ENCODE measurements at regions not wholly inside any gene's neighbourhood (a gene's known extent, or its start where the extent isn't known, plus 50 kb on each side); places are given as distances from the start of the nearest gene placed in this dataset.

DNA sequence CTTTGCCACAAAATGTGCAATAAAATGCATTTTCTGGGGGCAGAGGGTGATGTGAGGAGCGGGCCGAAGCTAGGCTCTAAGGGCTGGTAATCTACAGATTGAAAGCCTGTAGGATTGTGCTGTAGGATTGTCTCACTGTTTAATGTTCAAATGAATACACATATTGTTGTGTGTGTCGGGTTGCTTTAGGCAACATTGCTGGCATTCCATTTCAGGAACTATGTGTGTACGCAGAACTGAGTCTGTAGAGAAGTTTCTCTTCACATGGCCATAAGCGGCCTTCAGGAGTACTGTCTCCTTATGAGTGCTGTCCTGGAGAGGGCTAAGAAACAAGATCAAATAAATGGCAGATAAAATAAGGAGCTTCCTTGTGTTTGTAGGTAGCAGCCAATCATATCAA, 540.2 kb downstream of the GATA3 start:
- Histone ChIP-seq H3K27me3 (no peaks in the 10 kb centered on the region), H3K27ac (no peak overlapping the region), H3K4me3 (no peak overlapping the region), H3K36me3 (no peaks in the 10 kb centered on the region), H3K4me1 (no peaks in the 10 kb centered on the region), H3K9me3 (no peaks in the 10 kb centered on the region)
- intact Hi-C loops (cut with DNase I): no loop called here
- DNase-seq: no peak
- 68 to 94% methylated on average over 5 of the region's 5 CpGs for WGBS, 2 donors
- TF ChIP-seq POLR2AphosphoS5 (IDR thresholded peaks at IDR 0.05) (no peak), EP300 (IDR thresholded peaks at IDR 0.05) (no peak), POLR2A (IDR thresholded peaks at IDR 0.05) (no peak)

DNA sequence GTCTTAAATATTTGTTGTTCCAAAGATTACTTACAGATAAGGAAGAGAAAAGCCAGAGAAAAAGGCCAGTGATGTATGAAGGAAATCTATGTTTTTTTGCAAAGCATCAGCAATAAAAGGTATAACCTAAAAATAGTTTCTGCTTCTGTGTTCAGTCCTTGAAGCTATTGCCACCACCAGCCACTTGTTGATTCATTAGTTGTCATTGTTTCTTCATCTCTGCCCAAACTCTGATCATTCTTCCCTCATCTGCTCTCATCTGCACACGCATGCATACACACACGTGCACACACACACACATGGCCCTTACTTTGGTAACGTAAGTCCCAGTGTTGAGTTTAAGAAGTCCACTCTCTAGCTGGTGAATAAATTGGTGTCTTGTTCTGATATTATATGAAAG, 540.7 kb downstream of the GATA3 start:
- WGBS, 2 donors: 61 to 62% methylated on average over 3 of the region's 3 CpGs
- no peak for DNase-seq

DNA sequence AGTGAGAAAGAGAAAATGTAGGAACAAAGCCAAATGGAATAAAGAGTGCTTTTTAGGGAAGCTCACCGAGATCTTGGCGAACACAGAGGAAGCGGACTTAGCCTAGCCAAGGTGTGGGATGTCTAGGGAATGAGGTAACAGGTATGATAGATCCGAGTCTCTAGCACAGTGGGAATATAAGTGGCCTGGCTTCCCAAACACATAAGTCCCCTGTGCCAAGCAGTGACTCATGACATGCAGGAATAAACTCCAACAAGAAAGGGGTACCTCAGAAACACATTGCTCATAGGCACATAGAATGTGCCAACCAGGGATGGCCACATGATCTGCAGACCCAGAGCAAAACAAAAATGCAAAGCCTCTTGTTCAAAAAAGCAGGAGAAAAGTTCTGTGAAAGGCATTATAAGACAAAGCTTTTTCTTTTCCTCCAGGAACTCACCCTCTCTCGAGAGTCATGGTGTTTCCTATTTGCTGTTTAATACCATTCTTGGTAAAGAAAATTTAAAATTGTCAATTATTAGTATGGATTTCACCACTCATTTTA, 542.5 kb downstream of the GATA3 start:
- 78 to 84% methylated on average over 5 of the region's 5 CpGs for WGBS, 2 donors
- no peaks in the 10 kb centered on the region for H3K9me3 ChIP-seq
- H3K4me3 ChIP-seq: no peak overlapping the region
- intact Hi-C loops (cut with DNase I): no loop called here
- no peaks in the 10 kb centered on the region for H3K36me3 ChIP-seq
- H3K4me1 ChIP-seq: no peaks in the 10 kb centered on the region
- H3K27me3 ChIP-seq: no peaks in the 10 kb centered on the region
- no peak for DNase-seq
- TF ChIP-seq POLR2AphosphoS5 (IDR thresholded peaks at IDR 0.05) (no peak), POLR2A (IDR thresholded peaks at IDR 0.05) (no peak), EP300 (IDR thresholded peaks at IDR 0.05) (no peak)
- TF ChIP-seq, protein P1, sequence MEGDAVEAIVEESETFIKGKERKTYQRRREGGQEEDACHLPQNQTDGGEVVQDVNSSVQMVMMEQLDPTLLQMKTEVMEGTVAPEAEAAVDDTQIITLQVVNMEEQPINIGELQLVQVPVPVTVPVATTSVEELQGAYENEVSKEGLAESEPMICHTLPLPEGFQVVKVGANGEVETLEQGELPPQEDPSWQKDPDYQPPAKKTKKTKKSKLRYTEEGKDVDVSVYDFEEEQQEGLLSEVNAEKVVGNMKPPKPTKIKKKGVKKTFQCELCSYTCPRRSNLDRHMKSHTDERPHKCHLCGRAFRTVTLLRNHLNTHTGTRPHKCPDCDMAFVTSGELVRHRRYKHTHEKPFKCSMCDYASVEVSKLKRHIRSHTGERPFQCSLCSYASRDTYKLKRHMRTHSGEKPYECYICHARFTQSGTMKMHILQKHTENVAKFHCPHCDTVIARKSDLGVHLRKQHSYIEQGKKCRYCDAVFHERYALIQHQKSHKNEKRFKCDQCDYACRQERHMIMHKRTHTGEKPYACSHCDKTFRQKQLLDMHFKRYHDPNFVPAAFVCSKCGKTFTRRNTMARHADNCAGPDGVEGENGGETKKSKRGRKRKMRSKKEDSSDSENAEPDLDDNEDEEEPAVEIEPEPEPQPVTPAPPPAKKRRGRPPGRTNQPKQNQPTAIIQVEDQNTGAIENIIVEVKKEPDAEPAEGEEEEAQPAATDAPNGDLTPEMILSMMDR (IDR thresholded peaks at IDR 0.05): no peak
- no peak overlapping the region for H3K27ac ChIP-seq

More for the DNA sequence above, 540.7 kb downstream of the GATA3 start:
- Histone ChIP-seq H3K27me3 (no peaks in the 10 kb centered on the region), H3K4me1 (no peaks in the 10 kb centered on the region), H3K4me3 (no peak overlapping the region), H3K36me3 (no peaks in the 10 kb centered on the region), H3K9me3 (no peaks in the 10 kb centered on the region), H3K27ac (no peak overlapping the region)
- TF ChIP-seq POLR2AphosphoS5 (IDR thresholded peaks at IDR 0.05): no peak
- TF ChIP-seq EP300 (IDR thresholded peaks at IDR 0.05): no peak
- TF ChIP-seq, protein P1 (IDR thresholded peaks at IDR 0.05): no peak
- no peak for TF ChIP-seq POLR2A (IDR thresholded peaks at IDR 0.05)
- intact Hi-C loops (cut with DNase I): no loop called here

DNA sequence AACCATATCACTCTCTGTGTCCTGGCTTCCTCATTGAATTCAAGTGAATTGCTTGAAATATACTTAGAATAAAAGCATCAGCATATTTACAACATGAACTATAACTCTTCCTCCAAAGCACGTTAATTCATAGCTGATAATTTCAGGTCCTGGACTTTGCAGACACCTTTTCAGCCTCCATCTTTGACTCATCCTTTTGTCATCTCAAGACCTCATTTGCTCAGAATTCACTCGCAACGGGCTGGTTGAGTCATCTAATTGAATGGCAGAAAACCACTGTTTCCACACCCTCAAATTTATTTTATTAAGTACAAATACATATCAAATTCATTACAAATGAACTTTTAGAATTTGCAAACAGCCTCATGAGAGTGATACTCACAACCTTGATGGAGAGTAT, 545.7 kb downstream of the GATA3 start:
- Histone ChIP-seq H3K36me3 (no peaks in the 10 kb centered on the region), H3K27ac (no peak overlapping the region), H3K27me3 (no peaks in the 10 kb centered on the region), H3K9me3 (peaks cover 0 to 3% (median 0%) of the 10 kb centered on the region in 4 donors), H3K4me3 (no peak overlapping the region), H3K4me1 (no peaks in the 10 kb centered on the region)
- intact Hi-C loops (cut with DNase I): no loop called here
- DNase-seq: no peak
- TF ChIP-seq POLR2A (IDR thresholded peaks at IDR 0.05) (no peak), POLR2AphosphoS5 (IDR thresholded peaks at IDR 0.05) (no peak)
- 86 to 87% methylated on average over 3 of the region's 3 CpGs for WGBS, 2 donors

DNA sequence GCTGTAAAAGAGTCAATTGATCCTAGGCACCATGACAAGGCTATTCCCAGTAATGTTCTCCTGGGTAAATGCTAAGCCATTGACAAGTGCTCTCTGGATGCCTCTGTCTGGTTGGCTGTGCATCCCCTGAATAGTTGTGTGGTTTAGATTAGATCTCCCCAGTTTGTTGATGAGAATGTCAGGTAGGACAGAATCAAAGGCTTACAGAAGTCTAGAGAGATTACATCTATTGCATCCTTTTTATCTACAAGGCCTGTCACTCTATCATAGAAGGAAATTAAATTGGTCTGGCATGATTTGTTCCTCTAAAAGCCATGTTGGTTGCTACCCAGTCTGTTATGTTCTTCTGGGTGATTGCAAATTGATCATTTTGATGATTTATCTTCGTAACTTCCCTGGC, 548.3 kb downstream of the GATA3 start:
- no peak for DNase-seq
- Histone ChIP-seq H3K36me3 (no peaks in the 10 kb centered on the region), H3K4me1 (no peaks in the 10 kb centered on the region), H3K27me3 (no peaks in the 10 kb centered on the region), H3K27ac (no peak overlapping the region), H3K9me3 (peaks cover 0 to 3% (median 2%) of the 10 kb centered on the region in 4 donors), H3K4me3 (no peak overlapping the region)
- 85 to 90% methylated on average over 1 of the region's 1 CpG for WGBS, 2 donors
- intact Hi-C loops (cut with DNase I): no loop called here
- TF ChIP-seq, protein P1 (IDR thresholded peaks at IDR 0.05): no peak
- no peak for TF ChIP-seq POLR2A (IDR thresholded peaks at IDR 0.05)
- TF ChIP-seq EP300 (IDR thresholded peaks at IDR 0.05): no peak
- TF ChIP-seq POLR2AphosphoS5 (IDR thresholded peaks at IDR 0.05): no peak

DNA sequence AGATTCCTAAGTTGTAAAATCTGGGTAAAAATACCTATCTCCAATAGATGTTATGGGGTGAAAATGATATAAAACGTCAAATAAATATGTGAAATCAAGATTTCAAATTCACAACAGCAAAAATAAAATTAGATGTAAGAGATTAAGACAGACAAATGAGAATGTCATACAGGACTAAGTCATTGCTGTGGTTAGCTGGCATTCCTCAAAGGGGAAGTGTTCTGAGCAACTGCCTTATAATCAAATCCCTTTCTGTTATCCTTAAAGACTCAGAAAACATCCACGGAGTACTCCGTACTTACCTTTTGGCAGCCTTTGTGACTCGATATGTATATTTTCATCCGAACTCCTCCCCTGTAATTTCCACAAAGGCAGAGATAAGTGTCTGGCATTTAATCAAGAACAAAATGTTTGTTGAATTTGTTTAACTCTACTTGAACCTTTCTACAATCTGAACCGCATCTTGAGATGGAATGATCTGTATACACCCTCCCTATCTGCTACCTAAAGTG, 559.6 kb downstream of the GATA3 start:
- DNase-seq: no peak
- Histone ChIP-seq H3K27me3 (no peaks in the 10 kb centered on the region), H3K36me3 (no peaks in the 10 kb centered on the region), H3K4me3 (no peak overlapping the region), H3K27ac (no peak overlapping the region), H3K4me1 (no peaks in the 10 kb centered on the region), H3K9me3 (no peaks in the 10 kb centered on the region)
- TF ChIP-seq POLR2AphosphoS5 (IDR thresholded peaks at IDR 0.05): no peak
- no peak for TF ChIP-seq POLR2A (IDR thresholded peaks at IDR 0.05)
- no peak for TF ChIP-seq EP300 (IDR thresholded peaks at IDR 0.05)
- TF ChIP-seq, protein P1 (IDR thresholded peaks at IDR 0.05): no peak
- intact Hi-C loops (cut with DNase I): no loop called here
- 34 to 61% methylated on average over 6 of the region's 6 CpGs for WGBS, 2 donors
